ENCODE measurements at regions not wholly inside any gene's neighbourhood (a gene's known extent, or its start where the extent isn't known, plus 50 kb on each side); places are given as distances from the start of the nearest gene placed in this dataset.

GRCh38 chr7:45259227-45259596, 101.6 kb downstream of the RAMP3 start:
- no peak for TF ChIP-seq EP300 (IDR thresholded peaks at IDR 0.05)
- no peak for TF ChIP-seq CTCF (IDR thresholded peaks at IDR 0.05)
- TF ChIP-seq POLR2AphosphoS5 (IDR thresholded peaks at IDR 0.05) = no peak
- no peak for TF ChIP-seq POLR2A (IDR thresholded peaks at IDR 0.05)

Measured in suprapubic skin (tissue), 4 donors.